Epithelial cell of proximal tubule (primary cell): ENCODE measurements at regions not wholly inside any gene's neighbourhood (a gene's known extent, or its start where the extent isn't known, plus 50 kb on each side); places are given as distances from the start of the nearest gene placed in this dataset.

Experiments used
- DNase-seq: peaks from one replicate; pipeline ENCODE4 v3.0.0-alpha.2; 2011; ENCODE audit warnings: low read depth
- H3K4me3 ChIP-seq: 2 replicates; pipeline ENCODE4 v1.5.1; 2011; ENCODE audit warnings: low read depth, mild to moderate bottlenecking, low read length
- CTCF ChIP-seq: conservative IDR thresholded peaks from 2 replicates; pipeline ENCODE4 v1.5.1; 2012; ENCODE audit warnings: low read depth, mild to moderate bottlenecking, low read length

GRCh38 chr14:58780185-58780584 lies 142.4 kb downstream of the DACT1 start:
- no peak overlapping the region for H3K4me3 ChIP-seq
- DNase-seq = no peak
- TF ChIP-seq CTCF = no peak

- no peak overlapping the region for H3K4me3 ChIP-seq
- TF ChIP-seq CTCF = no peak
- no peak for DNase-seq
Observed at GRCh38 chr14:58780605-58781004, 142.8 kb downstream of the DACT1 start.

- no peak for DNase-seq
- H3K4me3 ChIP-seq = no peak overlapping the region
- no peak for TF ChIP-seq CTCF
Observed at GRCh38 chr14:58782011-58782410, 144.2 kb downstream of the DACT1 start.

GRCh38 chr14:58783792-58784511 lies 146.2 kb downstream of the DACT1 start:
- no peak for DNase-seq
- H3K4me3 ChIP-seq = no peak overlapping the region
- no peak for TF ChIP-seq CTCF

- no peak for DNase-seq
- TF ChIP-seq CTCF = no peak
- no peak overlapping the region for H3K4me3 ChIP-seq
Observed at GRCh38 chr14:58784931-58785330, 147.2 kb downstream of the DACT1 start.

GRCh38 chr14:58785701-58786100 lies 147.9 kb downstream of the DACT1 start:
- no peak for DNase-seq
- no peak overlapping the region for H3K4me3 ChIP-seq
- TF ChIP-seq CTCF = no peak

GRCh38 chr14:58787592-58787991 lies 149.8 kb downstream of the DACT1 start:
- no peak for TF ChIP-seq CTCF
- no peak overlapping the region for H3K4me3 ChIP-seq

More at GRCh38 chr14:58787592-58787991, 149.8 kb downstream of the DACT1 start:
- DNase-seq = no peak
